Activated CD4-positive, CD25-positive, alpha-beta regulatory T cell treated with anti-CD3 and anti-CD28 coated beads, Interleukin-2, amount 50 U/mL, for 72 hours (primary cell): ENCODE measurements at regions not wholly inside any gene's neighbourhood (a gene's known extent, or its start where the extent isn't known, plus 50 kb on each side); places are given as distances from the start of the nearest gene placed in this dataset.

Source experiments
- DNase-seq: peaks from one replicate; pipeline ENCODE4 v3.0.0; 2021

DNA sequence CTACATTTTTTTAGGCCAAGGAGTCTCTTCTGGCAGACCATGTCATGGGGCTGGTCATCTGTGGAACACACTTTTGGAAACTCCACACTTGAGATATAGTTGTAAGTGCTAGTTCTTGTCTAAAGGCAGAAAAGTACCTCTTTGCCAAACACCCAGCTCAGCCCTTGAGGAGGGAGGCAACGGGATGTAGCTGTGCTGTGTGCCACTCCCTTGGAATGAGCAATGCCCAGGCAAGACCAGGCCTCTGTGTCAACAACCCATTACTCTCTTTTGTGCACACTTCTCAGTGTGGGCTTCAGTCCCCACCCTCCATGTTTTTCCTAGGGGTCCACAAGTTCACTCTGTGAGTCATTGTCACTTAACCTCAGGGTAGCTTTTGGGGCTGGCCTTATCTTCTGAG lies 528.3 kb upstream of the CFAP20DC start:
- no peak for DNase-seq

DNA sequence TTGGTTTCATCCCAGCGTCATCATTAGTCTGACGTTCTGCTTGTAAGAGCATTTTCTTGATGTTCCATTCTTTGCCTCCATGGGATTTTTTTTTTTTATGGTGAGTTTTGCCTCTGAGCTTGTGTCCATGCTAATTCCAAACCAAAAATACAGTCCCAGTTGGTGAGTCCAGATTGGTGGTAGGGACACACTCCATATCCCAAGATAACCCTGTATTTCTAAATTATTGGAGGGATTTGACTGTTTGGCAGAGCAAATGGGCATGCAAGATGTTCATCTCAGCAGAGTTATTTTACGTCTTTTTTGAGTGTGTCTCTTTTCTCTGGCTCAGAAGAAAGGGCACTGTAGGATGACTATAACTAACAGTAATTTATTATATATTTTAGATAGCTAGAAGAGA lies 526.8 kb upstream of the CFAP20DC start:
- no peak for DNase-seq

DNA sequence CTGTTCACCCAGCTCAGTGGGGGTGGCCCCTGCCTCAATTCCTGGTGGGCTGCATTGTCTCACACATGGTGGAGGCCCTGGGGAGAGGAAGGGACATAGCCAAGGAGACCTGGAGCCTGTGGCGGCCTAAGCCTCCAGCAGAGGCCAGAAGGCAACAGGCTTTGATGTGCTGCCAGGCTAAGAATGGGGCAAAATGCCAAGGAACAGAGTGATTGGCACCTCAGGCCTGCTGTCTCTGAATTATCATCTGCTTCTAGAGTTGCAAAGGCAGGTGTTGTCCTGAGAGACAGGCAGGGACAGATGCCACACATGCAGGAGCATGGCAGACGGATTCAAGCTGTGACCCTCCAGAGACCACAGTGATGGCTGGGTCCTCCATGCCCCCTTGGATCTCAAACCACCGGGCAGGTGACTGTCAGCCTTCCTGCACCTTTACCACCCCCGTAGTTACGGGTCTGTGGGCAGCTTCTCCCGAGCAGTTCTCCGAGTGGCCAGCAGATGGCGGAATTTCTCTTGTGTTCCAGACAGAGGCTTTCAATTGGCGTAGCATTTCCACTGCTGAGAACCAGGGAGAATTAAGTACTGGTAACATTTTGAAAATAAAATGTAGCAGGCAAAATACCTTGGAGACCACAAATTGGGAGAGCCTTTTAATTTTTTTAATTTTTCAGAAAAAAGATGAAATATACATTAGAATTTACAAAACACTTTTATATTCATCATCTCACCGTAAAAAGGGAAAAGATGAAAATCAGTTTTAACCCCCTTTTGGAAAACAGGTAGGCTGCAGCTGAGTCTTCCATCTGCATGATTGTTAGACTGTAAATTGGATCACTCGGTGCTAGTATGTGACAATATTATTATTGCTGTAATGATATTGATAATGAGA lies 525.5 kb upstream of the CFAP20DC start:
- peak; percentile 89 for DNase-seq

DNA sequence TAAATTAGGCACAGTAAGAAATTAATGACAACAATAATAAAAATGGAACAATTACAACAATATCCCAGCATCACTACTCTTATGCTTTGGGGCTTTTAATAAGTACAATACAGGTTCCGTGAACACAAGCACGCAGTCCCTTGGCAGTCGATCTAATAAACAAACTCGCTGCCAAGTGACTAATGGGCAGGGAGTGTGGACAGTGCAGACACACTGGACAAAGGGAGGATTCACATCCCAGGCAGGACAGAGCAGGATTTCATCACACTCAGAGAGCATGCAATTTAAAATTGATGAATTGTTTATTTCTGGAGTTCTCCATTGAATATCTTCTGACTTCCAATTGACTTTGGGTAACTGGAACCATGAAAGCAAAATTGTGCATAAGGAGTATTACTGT lies 524.1 kb upstream of the CFAP20DC start:
- DNase-seq: no peak

DNA sequence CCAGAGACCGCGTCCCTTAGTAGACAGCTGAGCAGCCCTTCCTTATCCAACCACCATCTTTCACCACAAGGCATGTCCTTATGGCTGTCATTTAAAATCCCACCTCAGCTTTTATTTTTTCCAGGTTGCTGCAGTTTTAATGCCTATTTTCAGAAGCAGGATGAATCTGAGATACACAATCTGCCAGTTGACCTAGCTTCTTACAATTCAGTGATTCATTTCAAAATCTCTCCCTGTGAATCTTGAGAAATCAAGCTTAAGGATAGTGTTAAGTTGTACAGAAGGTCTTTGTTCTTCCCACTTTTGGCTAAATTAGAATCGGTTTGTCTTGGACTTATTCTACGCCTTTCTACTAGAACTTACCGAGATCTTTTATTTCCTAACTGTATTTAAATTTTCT lies 522.3 kb upstream of the CFAP20DC start:
- no peak for DNase-seq

DNA sequence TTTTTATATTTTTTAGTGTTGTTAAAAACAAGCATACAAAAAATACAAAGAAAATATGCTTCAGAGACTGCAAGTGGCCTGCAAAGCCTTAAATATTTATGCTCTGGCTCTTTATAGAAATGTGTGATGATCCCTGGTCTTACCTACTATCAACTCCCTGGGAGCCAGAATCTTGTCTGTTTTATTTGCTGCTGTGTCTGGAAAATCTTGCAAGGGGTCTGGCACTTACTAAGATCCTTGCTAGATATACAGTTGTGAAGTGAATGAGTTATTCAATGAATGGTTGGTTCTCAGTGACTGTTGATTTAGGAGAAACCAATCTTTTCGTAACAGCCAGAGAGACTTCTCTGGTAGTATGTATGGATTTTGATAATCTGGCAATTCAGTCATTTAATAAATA lies 521.0 kb upstream of the CFAP20DC start:
- no peak for DNase-seq

DNA sequence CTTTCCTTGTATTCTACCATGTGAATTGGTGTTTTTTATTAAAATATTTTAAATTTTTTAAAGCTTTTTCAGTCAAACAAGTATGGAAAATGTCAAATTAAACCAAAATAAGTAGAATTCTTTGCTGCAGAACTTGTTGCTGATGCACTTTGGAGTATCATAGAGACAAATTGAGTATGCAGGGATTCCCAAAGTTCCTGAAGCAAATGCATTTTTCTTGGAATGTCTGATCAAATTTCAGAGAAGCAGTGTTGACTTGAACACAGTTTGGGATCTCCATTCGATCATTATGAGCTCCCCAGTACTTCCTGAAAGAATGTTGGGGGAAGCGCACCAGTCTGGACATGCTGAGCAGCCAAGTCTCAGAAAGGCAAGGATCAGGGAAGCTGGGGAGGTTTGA lies 517.8 kb upstream of the CFAP20DC start:
- no peak for DNase-seq

DNA sequence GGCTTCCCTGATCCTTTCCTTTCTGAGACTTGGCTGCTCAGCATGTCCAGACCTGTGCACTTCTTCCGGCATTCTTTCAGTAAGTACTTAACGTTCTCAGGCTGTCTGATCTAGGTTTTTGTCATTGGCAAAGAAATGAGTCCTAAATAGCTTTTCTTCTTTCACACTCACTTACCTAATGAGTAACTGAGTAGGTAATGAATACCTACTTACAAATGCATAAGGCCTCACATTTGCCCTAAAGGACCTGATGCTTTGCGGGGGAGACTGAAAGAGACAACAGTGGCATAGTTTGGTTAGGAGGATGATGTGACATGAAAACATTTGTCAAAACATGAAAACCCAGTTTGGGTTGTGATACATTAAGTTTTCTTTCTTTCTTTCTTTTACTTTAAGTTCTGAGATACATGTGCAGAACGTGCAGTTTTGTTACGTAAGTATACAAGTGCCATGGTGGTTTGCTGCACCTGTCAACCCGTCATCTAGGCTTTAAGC lies 516.7 kb upstream of the CFAP20DC start:
- no peak for DNase-seq

DNA sequence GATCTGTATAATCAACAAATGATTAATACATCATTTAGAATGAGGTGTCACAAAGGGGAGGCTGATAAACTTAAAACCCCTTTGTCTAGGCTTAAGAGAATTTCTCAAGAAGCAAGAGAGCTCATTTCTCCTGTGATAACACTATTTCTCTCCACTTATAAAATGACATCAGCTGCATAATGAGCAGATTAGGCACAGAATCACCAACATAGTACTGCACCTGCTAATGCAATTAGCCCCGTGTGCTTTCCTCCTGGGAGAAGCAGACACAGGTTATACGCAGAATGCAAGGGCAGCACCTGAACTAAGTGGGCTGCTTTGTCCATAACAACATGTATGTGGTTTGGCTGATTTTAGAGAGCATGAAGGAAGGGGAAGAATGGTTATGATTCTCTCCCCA lies 515.3 kb upstream of the CFAP20DC start:
- no peak for DNase-seq

DNA sequence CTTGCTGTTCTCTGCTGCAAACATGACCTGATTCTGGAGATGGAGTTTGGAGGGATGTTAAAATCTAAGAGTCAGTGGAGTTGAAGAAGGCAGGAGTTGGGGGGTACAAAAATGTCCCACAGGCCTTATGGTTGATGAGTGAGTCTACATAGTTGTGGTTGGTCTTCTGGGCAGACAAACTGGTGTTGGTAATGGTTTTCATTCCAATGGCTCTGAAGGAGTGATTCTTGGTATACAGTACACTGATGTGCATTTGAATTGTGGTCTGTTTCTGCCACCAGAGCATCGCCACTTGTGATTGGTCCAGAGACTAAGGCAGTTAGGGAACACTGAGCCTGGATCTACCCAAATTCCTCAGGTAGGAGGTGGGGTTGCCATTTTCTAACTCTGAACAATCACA lies 514.1 kb upstream of the CFAP20DC start:
- DNase-seq: no peak

DNA sequence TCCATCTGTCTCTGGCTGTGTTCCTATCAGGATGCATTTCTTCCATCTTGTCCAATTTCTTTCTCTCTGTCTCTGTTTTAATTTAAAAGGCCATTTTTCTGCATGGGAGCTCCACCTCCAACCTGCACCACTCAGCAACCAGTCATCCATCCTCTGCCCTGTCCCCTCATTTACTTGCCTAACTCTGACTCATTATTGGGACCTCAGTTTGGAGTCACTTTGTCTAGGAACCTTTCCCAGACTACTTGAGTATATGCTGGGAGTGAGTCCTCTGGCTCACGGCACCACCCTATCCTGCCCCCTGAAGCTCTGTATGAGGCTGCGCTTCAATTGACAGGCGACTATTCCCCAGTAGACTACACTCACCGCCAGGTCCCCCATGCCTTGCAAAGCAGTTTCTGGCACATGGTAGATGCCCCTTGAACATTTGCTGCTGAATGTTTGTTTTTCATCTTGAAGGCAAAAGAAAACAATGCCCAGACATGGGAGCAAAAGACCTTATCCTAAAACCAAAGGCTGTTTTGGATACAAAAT lies 513.3 kb upstream of the CFAP20DC start:
- DNase-seq: no peak

DNA sequence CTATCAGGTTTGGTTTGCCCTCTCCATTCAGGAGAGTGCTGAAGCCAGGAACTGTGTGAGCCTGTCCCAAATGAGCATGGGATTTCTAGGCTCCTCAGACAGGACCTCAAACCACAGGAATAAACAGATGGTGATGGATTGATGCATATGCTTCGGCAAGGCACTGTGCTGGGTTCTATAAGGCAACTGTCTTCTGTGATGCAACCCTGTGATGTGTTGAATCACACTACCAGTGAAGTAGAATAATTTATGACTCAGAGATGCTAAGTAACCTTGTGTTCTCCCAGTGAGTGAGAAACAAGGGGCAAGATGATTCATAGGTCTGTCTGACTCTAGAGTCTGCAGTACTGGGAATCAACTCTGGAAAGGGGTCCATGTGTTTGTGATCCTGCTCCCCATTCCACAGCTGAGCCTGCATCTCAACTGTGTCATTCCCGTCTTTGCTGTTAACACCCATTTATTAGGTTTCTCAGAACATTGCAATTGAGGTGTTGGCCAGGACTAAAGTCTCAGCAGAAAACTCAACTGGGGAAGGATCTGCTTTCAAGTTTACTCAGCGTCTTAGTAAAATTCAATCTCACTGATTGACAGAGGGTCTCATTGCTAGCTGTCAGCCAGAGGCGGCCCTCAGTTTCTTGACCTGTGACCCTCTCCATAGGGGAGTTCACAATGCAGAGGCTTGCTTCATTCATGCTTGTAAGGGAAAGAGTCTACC lies 510.1 kb upstream of the CFAP20DC start:
- no peak for DNase-seq

DNA sequence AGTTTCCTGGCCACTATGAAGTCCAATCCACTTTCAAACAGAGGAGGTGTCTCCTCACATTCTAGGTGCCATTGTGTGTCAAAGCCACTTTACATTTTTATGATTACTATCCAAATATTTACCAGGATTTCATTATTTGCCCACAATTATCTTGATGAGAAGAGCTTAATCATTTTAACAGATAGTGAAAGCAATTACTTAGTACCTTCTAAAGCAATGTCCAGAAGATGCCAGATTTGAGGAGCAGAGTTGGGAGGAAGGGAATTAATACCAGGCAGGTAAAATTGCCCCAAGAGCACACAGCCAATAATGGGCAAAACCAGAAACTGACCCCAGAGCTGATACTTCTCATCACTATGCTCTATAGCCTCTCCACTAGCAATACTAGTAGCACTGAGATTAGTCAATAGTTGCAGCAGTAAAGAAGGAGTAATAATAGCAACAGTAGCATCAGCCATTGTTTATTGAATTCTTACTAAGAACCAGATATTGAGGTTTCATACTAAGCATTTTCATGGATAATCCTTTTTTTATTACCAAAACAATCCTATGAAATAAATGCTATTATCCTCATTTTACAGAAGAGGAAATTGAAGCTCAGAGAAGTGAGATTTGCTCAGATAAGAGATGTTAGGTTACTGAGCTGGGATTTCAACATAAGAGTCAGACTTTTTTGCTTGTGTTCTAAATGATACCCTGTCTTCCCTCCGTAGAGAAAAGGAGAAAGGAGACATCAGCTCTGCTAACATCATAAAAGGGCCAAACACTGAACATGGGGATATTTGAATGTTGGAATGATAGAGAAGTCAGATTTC lies 509.3 kb upstream of the CFAP20DC start:
- DNase-seq: no peak

DNA sequence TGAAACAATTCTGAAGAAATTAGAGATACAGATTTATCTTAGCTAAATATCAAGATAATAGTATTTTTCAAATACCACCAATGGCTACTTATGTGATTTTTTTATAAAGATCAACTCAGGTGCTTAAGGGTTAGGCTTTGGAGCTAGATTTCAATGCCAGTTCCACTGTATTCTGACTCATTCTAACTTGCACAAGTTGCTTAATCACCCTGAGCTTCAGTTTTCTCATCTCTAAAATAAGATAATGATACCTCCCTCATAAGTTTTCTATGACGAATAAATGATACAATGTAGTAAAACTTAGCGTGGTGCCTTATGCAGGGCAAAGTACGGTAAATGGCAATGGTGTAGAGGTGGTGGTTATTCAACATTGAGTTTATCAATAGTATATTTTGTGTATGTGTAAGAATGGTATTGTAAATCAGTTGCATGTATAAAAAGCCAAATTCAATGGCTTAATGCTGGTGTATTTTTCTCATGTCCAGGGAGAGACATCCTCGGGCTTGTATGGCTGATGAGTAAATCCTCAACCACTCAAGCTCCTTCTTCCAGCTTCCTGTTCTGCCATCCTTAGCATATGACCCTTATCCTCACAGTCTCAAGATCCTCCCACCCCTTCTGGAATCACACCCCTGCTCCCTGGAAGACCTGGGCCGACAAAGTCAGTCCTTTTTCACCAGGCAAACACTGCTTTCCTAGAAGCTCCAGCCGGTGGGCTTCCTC lies 505.9 kb upstream of the CFAP20DC start:
- DNase-seq: no peak

DNA sequence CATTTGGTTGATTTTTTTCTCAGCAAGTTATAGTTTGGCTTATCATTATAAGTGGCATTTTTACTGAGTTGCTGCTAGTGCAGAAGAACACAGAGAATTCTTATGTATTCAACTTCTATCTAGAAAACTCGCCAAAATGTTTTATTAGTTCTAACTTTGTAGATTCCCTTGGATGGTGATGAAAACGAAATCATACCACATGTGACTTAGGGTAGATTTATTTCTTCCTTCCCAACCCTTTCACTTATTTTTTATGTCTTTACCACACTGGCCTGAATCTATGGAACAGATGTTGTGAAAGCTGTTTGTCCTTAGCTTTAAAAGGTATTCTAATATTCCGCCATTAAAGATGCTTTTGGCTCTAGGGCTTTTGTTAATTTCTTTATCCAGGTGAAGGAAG lies 503.3 kb upstream of the CFAP20DC start:
- no peak for DNase-seq

DNA sequence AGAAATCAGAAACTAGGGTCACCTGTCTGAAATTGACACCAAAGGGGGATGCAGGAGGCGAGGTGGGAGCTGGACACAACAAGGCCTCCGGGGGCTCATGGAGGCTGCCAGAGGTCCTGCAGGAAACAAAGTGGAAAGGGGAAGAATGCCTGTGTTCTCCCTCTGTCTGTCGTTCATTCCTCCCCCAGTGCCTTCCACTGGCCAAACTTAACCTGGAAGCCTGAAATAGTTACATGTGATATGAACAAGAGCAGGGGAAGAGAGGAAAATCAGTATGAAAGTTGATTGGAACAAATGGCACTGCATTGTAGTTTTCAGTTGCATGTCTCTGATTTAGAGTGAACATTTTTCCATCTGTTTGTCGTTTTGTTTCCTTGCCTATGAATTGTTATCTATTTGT lies 502.0 kb upstream of the CFAP20DC start:
- DNase-seq: no peak

DNA sequence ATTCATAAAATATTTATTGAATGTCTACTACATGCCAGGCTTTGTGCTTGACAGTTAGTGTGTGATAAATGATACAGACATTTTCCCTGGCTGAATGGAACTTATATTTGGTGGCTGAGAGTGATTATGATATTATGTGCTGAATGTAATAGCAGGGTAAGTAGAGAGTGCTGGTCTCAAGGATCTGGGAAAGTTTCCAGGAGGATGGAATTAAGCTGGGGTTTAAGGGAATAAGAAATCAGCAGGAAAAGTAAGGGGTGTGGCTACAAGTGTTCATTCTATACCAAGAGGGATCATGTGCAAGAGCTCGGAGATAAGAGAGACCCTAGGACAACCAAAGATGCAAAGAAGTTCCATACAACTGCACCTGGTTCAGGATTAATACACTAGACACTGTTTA lies 500.1 kb upstream of the CFAP20DC start:
- DNase-seq: no peak

DNA sequence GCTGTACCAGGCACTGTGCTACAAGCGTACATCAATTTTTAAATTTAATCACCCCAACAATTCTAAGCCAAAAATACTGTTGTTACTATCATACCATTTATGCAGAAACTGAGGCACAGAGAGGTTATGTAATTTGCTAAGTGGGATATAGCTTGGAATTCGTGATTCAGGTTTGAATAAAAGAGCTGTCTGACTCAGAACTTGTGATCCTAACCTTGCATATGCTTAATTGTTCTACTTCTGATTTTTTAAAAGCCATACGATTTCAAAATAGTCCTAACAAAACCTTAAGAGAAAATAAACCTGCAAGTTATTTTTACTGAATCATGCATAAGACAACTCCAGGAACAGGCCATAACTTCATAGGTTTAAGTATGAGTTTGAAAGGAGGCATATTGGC lies 498.0 kb upstream of the CFAP20DC start:
- DNase-seq: no peak

DNA sequence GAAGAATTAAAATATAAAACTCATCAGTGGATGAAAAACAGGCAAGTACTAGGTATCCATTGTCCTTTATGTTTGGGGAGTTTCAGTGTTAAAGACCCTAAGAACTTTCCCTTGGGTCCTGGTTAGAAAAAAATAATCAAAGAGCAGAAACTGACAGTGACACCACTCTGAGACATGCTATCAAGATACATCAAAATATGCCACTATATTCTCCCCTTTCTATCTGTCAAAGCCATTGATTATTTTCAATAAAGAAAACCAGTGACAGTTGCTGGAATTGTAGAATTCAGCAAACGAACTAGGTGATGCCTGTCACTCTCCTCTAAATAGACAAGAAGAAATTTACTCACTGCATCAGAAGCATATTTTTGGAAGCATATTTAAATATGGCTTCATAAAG lies 496.7 kb upstream of the CFAP20DC start:
- no peak for DNase-seq

DNA sequence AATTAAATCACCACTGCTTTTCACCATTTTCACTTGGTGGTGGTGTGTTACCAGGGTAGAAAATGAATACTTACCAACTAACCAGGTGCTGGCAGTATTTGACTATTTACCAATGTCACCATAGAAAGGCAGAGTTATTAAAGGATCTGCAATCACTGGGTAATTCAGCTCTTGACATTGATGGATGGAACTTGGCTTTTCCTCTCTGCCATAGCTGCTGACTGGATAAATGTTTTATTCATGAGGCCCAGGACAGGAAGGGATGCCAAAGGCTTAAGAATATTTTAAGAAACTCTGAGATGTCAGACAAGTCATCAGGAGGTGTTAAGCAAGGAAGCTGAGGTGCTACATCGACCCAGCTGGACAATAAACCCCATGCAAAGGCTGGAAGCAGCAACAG lies 495.5 kb upstream of the CFAP20DC start:
- DNase-seq: no peak

DNA sequence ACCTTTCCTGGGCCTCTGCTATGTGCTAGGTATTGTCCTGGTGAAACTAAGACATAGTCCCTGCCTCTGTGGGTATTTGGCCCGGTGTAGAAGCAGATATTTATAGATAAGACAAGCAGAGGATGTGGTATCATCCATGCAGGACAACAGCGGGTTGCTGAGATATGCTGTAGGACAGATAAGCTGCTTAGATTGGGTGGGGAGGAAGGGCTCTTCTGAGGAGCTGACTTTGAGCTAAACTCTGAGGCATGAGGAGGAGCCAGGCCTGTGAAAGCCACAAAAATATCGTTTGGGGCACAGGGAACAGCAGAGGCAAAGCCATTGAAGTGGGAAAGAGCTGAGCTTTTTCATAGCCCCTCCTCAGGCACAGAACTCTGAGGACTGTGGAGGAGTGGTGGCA lies 492.5 kb upstream of the CFAP20DC start:
- DNase-seq: no peak

DNA sequence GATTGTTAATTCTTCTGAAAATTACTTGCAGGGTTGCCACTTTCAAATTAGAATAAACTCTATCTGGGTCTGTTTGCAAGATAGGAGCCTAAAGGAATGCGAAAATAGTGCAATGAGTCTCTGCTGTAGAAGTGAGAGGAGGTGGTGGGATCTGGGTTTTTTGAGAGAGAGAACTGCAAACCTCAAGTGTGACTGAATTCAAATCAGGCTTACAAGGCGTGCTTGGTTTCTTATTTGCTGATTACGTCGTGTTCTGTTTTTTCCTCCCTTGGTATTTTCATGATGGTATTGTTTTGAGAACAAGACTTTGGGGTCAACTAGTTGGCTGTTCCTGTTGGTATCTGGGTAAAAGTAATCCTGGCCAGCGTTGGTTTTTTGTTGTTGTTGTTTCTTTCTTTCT lies 490.9 kb upstream of the CFAP20DC start:
- DNase-seq: no peak

DNA sequence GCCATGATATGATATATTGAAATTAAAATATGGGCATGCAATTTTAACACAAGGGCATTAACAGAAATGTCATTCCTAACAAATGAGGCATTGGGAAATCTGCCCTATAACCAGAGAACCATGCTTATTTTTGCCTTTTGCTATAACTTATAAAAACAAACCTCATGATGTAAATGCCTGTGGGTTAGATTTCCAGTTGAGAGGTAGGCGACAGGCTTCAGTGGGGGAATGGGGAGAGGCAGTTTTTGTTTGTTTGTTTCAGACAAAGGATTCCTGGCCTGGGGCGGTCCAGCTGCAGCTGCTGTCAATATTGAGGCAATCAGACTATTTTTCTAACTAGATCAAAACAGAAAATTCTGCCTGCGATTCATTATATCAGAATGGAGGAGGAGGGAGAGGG lies 490.4 kb upstream of the CFAP20DC start:
- DNase-seq: no peak
